ENCODE measurements at regions not wholly inside any gene's neighbourhood (a gene's known extent, or its start where the extent isn't known, plus 50 kb on each side); places are given as distances from the start of the nearest gene placed in this dataset.

- H3K27ac ChIP-seq = no peak overlapping the region
- no peak overlapping the region for H3K4me3 ChIP-seq
- H3K9me3 ChIP-seq = no peaks in the 10 kb centered on the region
- H3K27me3 ChIP-seq (replicated peaks; ENCODE audit: insufficient read depth) = no peaks in the 10 kb centered on the region
- TF ChIP-seq CTCF (IDR thresholded peaks at IDR 0.05) (no peak), POLR2A (IDR thresholded peaks at IDR 0.05) (no peak), POLR2AphosphoS5 (IDR thresholded peaks at IDR 0.05) (no peak)
- intact Hi-C loops (cut with DNase I) = no loop called here
- 59% methylated on average over 9 of the region's 9 CpGs for WGBS
- no peaks in the 10 kb centered on the region for H3K4me1 ChIP-seq (replicated peaks)
- no peak for DNase-seq (ENCODE audit: low spot score)
- H3K36me3 ChIP-seq = no peaks in the 10 kb centered on the region
Observed at GRCh38 chr5:159763562-159763961, 152.7 kb upstream of the ADRA1B start.

GRCh38 chr5:159764283-159765134 lies 151.8 kb upstream of the ADRA1B start:
- 54% methylated on average over 7 of the region's 7 CpGs for WGBS
- no peaks in the 10 kb centered on the region for H3K9me3 ChIP-seq
- H3K4me3 ChIP-seq = no peak overlapping the region
- DNase-seq (ENCODE audit: low spot score) = no peak
- H3K36me3 ChIP-seq = no peaks in the 10 kb centered on the region
- H3K27me3 ChIP-seq (replicated peaks; ENCODE audit: insufficient read depth) = no peaks in the 10 kb centered on the region
- TF ChIP-seq CTCF (IDR thresholded peaks at IDR 0.05) (no peak), POLR2A (IDR thresholded peaks at IDR 0.05) (no peak), POLR2AphosphoS5 (IDR thresholded peaks at IDR 0.05) (no peak)
- no peak overlapping the region for H3K27ac ChIP-seq
- intact Hi-C loops (cut with DNase I) = no loop called here
- H3K4me1 ChIP-seq (replicated peaks) = no peaks in the 10 kb centered on the region

- Histone ChIP-seq H3K4me3 (no peak overlapping the region), H3K27ac (no peak overlapping the region), H3K36me3 (no peaks in the 10 kb centered on the region), H3K9me3 (no peaks in the 10 kb centered on the region), H3K4me1 (replicated peaks) (no peaks in the 10 kb centered on the region), H3K27me3 (replicated peaks; ENCODE audit: insufficient read depth) (peaks cover 3% of the 10 kb centered on the region)
- WGBS = 57% methylated on average over 6 of the region's 6 CpGs
- DNase-seq (ENCODE audit: low spot score) = no peak
- intact Hi-C loops (cut with DNase I) = no loop called here
- TF ChIP-seq CTCF (IDR thresholded peaks at IDR 0.05) (no peak), POLR2A (IDR thresholded peaks at IDR 0.05) (no peak)
Observed at GRCh38 chr5:159765135-159765433, 151.2 kb upstream of the ADRA1B start.

GRCh38 chr5:159765760-159766517 lies 150.3 kb upstream of the ADRA1B start:
- Histone ChIP-seq H3K4me1 (replicated peaks) (no peaks in the 10 kb centered on the region), H3K27me3 (replicated peaks; ENCODE audit: insufficient read depth) (peaks cover 3% of the 10 kb centered on the region), H3K4me3 (no peak overlapping the region), H3K27ac (no peak overlapping the region), H3K36me3 (no peaks in the 10 kb centered on the region), H3K9me3 (no peaks in the 10 kb centered on the region)
- WGBS = 85% methylated on average over 8 of the region's 8 CpGs
- intact Hi-C loops (cut with DNase I) = no loop called here
- TF ChIP-seq POLR2A (IDR thresholded peaks at IDR 0.05) = no peak
- TF ChIP-seq CTCF (IDR thresholded peaks at IDR 0.05) = no peak
- TF ChIP-seq POLR2AphosphoS5 (IDR thresholded peaks at IDR 0.05) = no peak
- DNase-seq (ENCODE audit: low spot score) = no peak

- no peak overlapping the region for H3K27ac ChIP-seq
- H3K4me1 ChIP-seq (replicated peaks) = no peaks in the 10 kb centered on the region
- WGBS = 36% methylated on average over 2 of the region's 2 CpGs
- no peaks in the 10 kb centered on the region for H3K36me3 ChIP-seq
- intact Hi-C loops (cut with DNase I) = no loop called here
- H3K9me3 ChIP-seq = no peaks in the 10 kb centered on the region
- DNase-seq (ENCODE audit: low spot score) = no peak
- no peak for TF ChIP-seq POLR2AphosphoS5 (IDR thresholded peaks at IDR 0.05)
- no peak for TF ChIP-seq CTCF (IDR thresholded peaks at IDR 0.05)
- TF ChIP-seq POLR2A (IDR thresholded peaks at IDR 0.05) = no peak
- H3K4me3 ChIP-seq = no peak overlapping the region
- peaks cover 3% of the 10 kb centered on the region for H3K27me3 ChIP-seq (replicated peaks; ENCODE audit: insufficient read depth)
Observed at GRCh38 chr5:159768243-159768642, 148.0 kb upstream of the ADRA1B start.
